Heart left ventricle (tissue), 13 donors: ENCODE measurements at regions not wholly inside any gene's neighbourhood (a gene's known extent, or its start where the extent isn't known, plus 50 kb on each side); places are given as distances from the start of the nearest gene placed in this dataset.

ENCODE experiments used
- CTCF ChIP-seq, 12 donors: fragments of 200-600 bp; sonication (generic) in 4 of 12; IDR thresholded peaks; one replicate each; pipeline versions ENCODE4 v1.5.0 to v1.8.0; 2018 to 2022; ENCODE audit warnings: antibody characterized with exemption in 12 of 12, mild to moderate bottlenecking in 5 of 12
- POLR2A ChIP-seq, 2 donors: fragments of 450-650 bp; IDR thresholded peaks; one replicate each; pipeline ENCODE4 v1.6.1; 2017; ENCODE audit warnings: antibody characterized with exemption in 2 of 2, mild to moderate bottlenecking in 2 of 2, moderate library complexity in 2 of 2
- donor health status: ischemic (EF 13 %, LVEDD 7.1; RV severe dilation, severe dysfunction).
- donor health status: DM: no; HTN: yes; CAD: no.
- donor health status: DM: no; HTN: no; CAD: no.
- donor health status: ischemic (EF 25% LVEDD 6.9; RV normal size, moderate dysfunction).
- donor health status: ischemic (EF 25% LVEDD 5.7; RV mildly dilated, moderate dysfunction).
- donor health status: ischemic (EF 35%, LVEDD 5.7; RV mildly dilated, moderate dysfunction).
- donor health status: nonischemic (EF 11% LVEDD 7.7; RV severe dilation, severe dysfunction).
- donor health status: DM: yes; HTN: yes; CAD: no.
- donor health status: PGD.
- donor health status: ischemic (EF 29% LVEDD 5.4; RV normal size, mild dysfunction).
- donor health status: nonischemic (EF 23%, LVEDD 6.1; RV moderate dilation, normal function).

- TF ChIP-seq CTCF (IDR thresholded peaks at IDR 0.05) (no peak), POLR2A (IDR thresholded peaks at IDR 0.05) (no peak)
These were observed 690.1 kb upstream of the COX7C start for GRCh38 chr5:85927632-85928031.
